LNCaP clone FGC (cell line): ENCODE measurements at regions not wholly inside any gene's neighbourhood (a gene's known extent, or its start where the extent isn't known, plus 50 kb on each side); places are given as distances from the start of the nearest gene placed in this dataset.

Experiments
- DNase-seq: peaks from one replicate; pipeline ENCODE4 v3.0.0-alpha.2; 2011; ENCODE audit warnings: low read depth
- H3K4me3 ChIP-seq: 2 replicates; pipeline ENCODE4 v1.5.1; 2011; ENCODE audit warnings: mild to moderate bottlenecking, low read depth, low read length, control low read depth
- CTCF ChIP-seq: IDR thresholded peaks from 2 replicates; pipeline ENCODE4 v1.5.1; 2012; ENCODE audit warnings: mild to moderate bottlenecking; ENCODE audit not compliant: control insufficient read depth, insufficient read depth; ENCODE audit errors: extremely low read depth

- TF ChIP-seq CTCF: no peak
- no peak for DNase-seq
- H3K4me3 ChIP-seq: no peak overlapping the region
These were observed 259.2 kb downstream of the GLRX3 start for GRCh38 chr10:130395248-130395936.

- no peak for TF ChIP-seq CTCF
- no peak for DNase-seq
- no peak overlapping the region for H3K4me3 ChIP-seq
These were observed 259.9 kb downstream of the GLRX3 start for GRCh38 chr10:130396044-130396443.

GRCh38 chr10:130398090-130398994, 262.2 kb downstream of the GLRX3 start:
- no peak for DNase-seq
- H3K4me3 ChIP-seq: no peak overlapping the region
- TF ChIP-seq CTCF: no peak

GRCh38 chr10:130399425-130399950, 263.3 kb downstream of the GLRX3 start:
- TF ChIP-seq CTCF: no peak
- no peak overlapping the region for H3K4me3 ChIP-seq
- DNase-seq: no peak

GRCh38 chr10:130400890-130401289, 264.7 kb downstream of the GLRX3 start:
- DNase-seq: no peak

More at GRCh38 chr10:130400890-130401289, 264.7 kb downstream of the GLRX3 start:
- H3K4me3 ChIP-seq: no peak overlapping the region
- no peak for TF ChIP-seq CTCF
